ENCODE measurements at regions not wholly inside any gene's neighbourhood (a gene's known extent, or its start where the extent isn't known, plus 50 kb on each side); places are given as distances from the start of the nearest gene placed in this dataset.

GRCh38 chr10:28384557-28384956 lies 81.7 kb upstream of the MPP7 start:
- Histone ChIP-seq H3K9ac (ENCODE audit: control insufficient read depth, extremely low read depth, insufficient read depth, low read length) (no peak overlapping the region), H3K9me1 (ENCODE audit: control insufficient read depth, extremely low read depth, insufficient read depth, low read length) (no peaks in the 10 kb centered on the region), H3K36me3 (ENCODE audit: control insufficient read depth in 2 of 2, extremely low read depth in 1 of 2, insufficient read depth in 2 of 2, low read length in 2 of 2) (no peaks in the 10 kb centered on the region), H3K4me1 (ENCODE audit: control insufficient read depth, extremely low read depth, insufficient read depth, low read length) (peaks cover 8% of the 10 kb centered on the region), H3K27ac (ENCODE audit: control insufficient read depth, insufficient read depth, low read length) (no peak overlapping the region), H2AFZ (ENCODE audit: control insufficient read depth, low read length) (no peak overlapping the region), H3K27me3 (ENCODE audit: control insufficient read depth, extremely low read depth, insufficient read depth, low read length) (no peaks in the 10 kb centered on the region), H3K4me3 (ENCODE audit: control insufficient read depth in 2 of 3, extremely low read depth in 1 of 3, insufficient read depth in 2 of 3, low read depth in 1 of 3, low read length in 3 of 3) (no peak overlapping the region), H3K79me2 (ENCODE audit: control insufficient read depth, insufficient read depth, low read length) (no peaks in the 10 kb centered on the region), H3K9me3 (ENCODE audit: control insufficient read depth, low read depth, low read length) (no peaks in the 10 kb centered on the region), H4K20me1 (ENCODE audit: control insufficient read depth, extremely low read depth, insufficient read depth, low read length) (no peaks in the 10 kb centered on the region), H3K4me2 (ENCODE audit: control insufficient read depth, extremely low read depth, insufficient read depth, low read depth, low read length) (no peak overlapping the region)
- FAIRE-seq (no peak), DNase-seq (ENCODE audit: low read depth, low spot score) (no peak)
- dilution Hi-C loops (cut with MboI; ENCODE audit: extremely low pct_ligation_motif_present, low sequenced_read_pairs) = loop anchor here (25.0 kb wide), 1 partner anchor 122 kb away; no protein-coding TSS in a partner anchor
- TF ChIP-seq EZH2 (IDR thresholded peaks at IDR 0.05; ENCODE audit: low read length) (no peak), CTCF (optimal IDR thresholded peaks at IDR 0.05 in 1 of 3, IDR thresholded peaks at IDR 0.05 in 1 of 3, conservative IDR thresholded peaks at IDR 0.05 in 1 of 3; ENCODE audit: extremely low read depth in 1 of 3, insufficient read depth in 2 of 3, low read length in 3 of 3) (no peak)

DNA sequence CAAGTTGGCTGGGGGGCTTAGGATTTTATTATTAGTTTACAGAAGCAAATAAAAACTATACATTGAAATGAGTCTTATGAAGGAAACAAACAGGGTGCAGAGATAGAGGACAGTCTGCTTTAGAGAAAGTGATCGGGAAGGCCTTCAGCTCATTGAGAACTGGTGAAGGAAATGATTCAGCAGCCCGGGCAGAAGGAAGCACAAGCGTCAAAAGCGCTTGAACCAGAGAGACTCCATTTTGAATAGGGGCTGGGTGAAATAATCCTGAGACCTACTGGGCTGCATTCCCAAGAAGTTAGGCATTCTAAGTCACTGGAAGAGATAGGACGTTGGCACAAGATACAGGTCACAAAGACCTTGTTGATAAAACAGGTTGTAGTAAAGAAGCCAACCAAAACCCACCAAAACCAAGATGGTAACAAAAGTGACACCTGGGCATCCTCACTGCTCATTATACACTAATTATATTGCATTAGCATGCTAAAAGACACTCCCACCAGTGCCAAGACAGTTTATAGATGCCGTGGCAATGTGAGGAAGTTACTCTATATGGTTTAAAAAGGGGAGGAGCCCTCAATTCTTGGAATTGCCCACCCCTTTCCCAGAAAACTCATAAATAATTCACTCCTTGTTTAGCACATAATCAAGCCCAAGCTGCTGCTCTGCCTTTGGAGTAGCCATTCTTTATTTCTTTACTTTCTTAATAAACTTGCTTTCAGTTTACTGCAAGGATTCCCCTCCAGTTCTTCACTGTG lies 83.1 kb upstream of the MPP7 start:
- H3K36me3 ChIP-seq (ENCODE audit: control insufficient read depth in 2 of 2, extremely low read depth in 1 of 2, insufficient read depth in 2 of 2, low read length in 2 of 2) = no peaks in the 10 kb centered on the region
- H3K9ac ChIP-seq (ENCODE audit: control insufficient read depth, extremely low read depth, insufficient read depth, low read length) = no peak overlapping the region
- H3K27ac ChIP-seq (ENCODE audit: control insufficient read depth, insufficient read depth, low read length) = no peak overlapping the region
- dilution Hi-C loops (cut with MboI; ENCODE audit: extremely low pct_ligation_motif_present, low sequenced_read_pairs) = loop anchor here (25.0 kb wide), 1 partner anchor 124 kb away; no protein-coding TSS in a partner anchor
- no peaks in the 10 kb centered on the region for H3K9me3 ChIP-seq (ENCODE audit: control insufficient read depth, low read depth, low read length)
- no peak overlapping the region for H3K4me2 ChIP-seq (ENCODE audit: control insufficient read depth, extremely low read depth, insufficient read depth, low read depth, low read length)
- no peaks in the 10 kb centered on the region for H3K27me3 ChIP-seq (ENCODE audit: control insufficient read depth, extremely low read depth, insufficient read depth, low read length)
- no peak for TF ChIP-seq CTCF (optimal IDR thresholded peaks at IDR 0.05 in 1 of 3, IDR thresholded peaks at IDR 0.05 in 1 of 3, conservative IDR thresholded peaks at IDR 0.05 in 1 of 3; ENCODE audit: extremely low read depth in 1 of 3, insufficient read depth in 2 of 3, low read length in 3 of 3)
- TF ChIP-seq EZH2 (IDR thresholded peaks at IDR 0.05; ENCODE audit: low read length) = no peak
- H4K20me1 ChIP-seq (ENCODE audit: control insufficient read depth, extremely low read depth, insufficient read depth, low read length) = no peaks in the 10 kb centered on the region
- peaks cover 8% of the 10 kb centered on the region for H3K4me1 ChIP-seq (ENCODE audit: control insufficient read depth, extremely low read depth, insufficient read depth, low read length)
- no peak for FAIRE-seq
- no peak for DNase-seq (ENCODE audit: low read depth, low spot score)
- no peak overlapping the region for H3K4me3 ChIP-seq (ENCODE audit: control insufficient read depth in 2 of 3, extremely low read depth in 1 of 3, insufficient read depth in 2 of 3, low read depth in 1 of 3, low read length in 3 of 3)
- no peaks in the 10 kb centered on the region for H3K9me1 ChIP-seq (ENCODE audit: control insufficient read depth, extremely low read depth, insufficient read depth, low read length)
- no peak overlapping the region for H2AFZ ChIP-seq (ENCODE audit: control insufficient read depth, low read length)
- H3K79me2 ChIP-seq (ENCODE audit: control insufficient read depth, insufficient read depth, low read length) = no peaks in the 10 kb centered on the region

Measured in keratinocyte (primary cell).